Activated CD4-positive, alpha-beta T cell treated with anti-CD3 and anti-CD28 coated beads for 1 hour (primary cell): ENCODE measurements at regions not wholly inside any gene's neighbourhood (a gene's known extent, or its start where the extent isn't known, plus 50 kb on each side); places are given as distances from the start of the nearest gene placed in this dataset.
"Not testable (repeated sequence)": the region's sequence is repeated elsewhere in the genome, so short reads cannot be mapped to it uniquely, and the experiment has no call there.

Source experiments
- DNase-seq: peaks from one replicate; pipeline ENCODE4 v3.0.0-alpha.2; 2020

DNA sequence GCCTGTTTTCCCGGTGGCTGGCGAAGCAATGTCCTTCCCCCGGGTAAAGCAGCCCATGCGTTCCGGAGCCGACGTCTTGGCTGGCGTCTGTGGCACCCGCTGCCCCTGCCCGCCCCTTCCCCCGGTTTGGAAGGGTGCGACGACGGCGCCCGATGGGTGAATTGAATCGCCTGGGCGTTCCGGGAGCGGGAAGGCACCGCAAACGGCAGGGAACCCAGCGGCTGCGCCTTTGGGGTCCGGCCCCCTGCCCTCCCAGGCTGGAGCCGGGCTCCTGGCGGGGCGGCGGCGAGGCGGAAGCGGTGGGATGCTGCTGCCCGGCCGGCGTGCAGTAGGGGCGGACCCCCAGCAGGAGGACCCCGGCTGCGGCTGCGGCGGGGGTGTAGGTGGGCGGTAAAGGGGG is 123.6 kb upstream of the RHOU start:
- DNase-seq: not testable (repeated sequence)

GRCh38 chr1:228622002-228622716 is 113.1 kb upstream of the RHOU start:
- not testable (repeated sequence) for DNase-seq

- not testable (repeated sequence) for DNase-seq
Observed at GRCh38 chr1:228626481-228626880, 108.8 kb upstream of the RHOU start.

GRCh38 chr1:228632858-228633257 is 102.4 kb upstream of the RHOU start:
- not testable (repeated sequence) for DNase-seq

- DNase-seq: peak; percentile 38
Observed at GRCh38 chr1:228635304-228635703, 100.0 kb upstream of the RHOU start.

DNA sequence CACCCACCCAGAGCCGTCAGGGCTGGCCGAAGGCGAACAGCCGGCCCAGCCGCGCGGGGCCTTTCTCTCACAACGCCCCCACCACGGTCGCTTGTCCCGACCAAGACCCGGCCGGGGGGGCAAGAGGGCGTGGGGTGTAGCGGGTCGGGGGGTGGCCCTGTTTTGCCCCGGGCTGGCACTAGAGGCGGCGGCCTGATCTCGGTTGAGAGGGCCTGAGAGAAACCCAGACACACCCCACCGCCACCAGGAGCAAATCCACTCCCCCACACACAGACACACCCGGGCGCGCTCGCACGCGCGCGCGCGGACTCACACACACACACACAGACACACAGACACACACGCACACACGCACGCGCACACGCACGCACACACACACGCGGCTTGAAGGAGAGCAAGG is 97.8 kb upstream of the RHOU start:
- DNase-seq: not testable (repeated sequence)

- no peak for DNase-seq
Observed at GRCh38 chr1:228646717-228647522, 88.4 kb upstream of the RHOU start.

DNA sequence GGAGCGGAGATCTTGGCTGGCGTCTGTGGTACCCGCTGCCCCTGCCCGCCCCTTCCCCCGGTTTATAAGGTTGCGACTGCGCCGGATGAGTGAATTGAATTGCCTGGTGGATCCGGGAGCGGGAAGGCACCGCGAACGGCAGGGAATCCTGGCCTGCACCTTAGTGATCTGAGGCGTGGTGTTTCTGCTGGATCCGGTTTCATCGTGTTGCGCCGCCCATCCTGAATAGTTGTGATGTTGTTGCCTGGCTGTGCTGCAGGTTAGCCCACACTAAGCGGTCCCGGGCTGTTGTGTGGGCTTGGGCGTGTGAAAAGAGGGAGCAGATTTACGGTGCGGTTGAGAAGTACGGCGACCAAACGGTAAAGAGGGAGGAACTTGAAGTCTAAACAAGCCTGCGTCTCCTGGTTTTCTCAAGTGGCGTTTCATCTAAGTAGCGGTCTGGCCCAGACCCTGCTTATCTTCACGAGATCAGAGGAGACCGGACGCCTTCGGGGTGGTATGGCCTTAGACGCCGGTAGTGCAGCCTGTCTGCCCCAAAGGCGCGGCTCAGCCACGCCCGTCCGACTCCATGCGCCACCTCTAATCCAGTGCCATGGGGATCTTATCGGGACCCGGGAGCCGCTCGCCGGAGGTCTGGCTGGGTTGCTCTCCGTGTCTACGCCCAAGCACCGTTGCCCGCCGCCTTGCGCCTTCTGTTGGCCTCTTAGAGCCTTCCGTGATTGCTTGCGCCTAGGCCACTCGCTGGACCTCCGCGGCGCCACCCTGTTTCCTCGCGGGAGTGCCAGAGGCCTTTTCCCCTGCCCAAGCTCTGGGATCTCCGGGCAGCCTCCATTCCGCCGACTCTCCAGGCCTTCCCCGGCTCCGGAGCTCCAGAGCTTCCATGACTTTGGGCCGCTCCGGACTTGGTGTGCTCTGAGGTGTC is 87.5 kb upstream of the RHOU start:
- DNase-seq: no peak

GRCh38 chr1:228648647-228649383 is 86.5 kb upstream of the RHOU start:
- no peak for DNase-seq

DNA sequence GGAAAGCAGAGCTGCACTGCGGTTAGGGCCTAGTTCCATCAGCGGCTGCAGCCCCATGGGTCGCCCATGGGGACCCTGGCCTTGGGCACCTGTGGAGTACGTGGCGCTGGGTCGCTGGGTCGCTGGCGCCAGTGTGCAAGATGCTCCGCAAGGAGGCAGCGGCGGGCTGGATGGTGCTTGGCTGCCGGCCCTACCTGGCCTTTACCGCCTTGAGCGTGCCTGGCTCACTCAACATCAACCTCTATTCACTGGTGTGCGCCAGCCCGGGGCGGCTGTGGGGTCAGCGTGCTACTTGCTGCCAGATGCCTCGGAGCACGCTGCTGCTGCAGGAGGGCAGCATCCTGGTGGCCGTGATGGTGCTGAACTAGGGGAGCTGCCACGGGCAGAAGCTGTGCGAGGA is 85.1 kb upstream of the RHOU start:
- DNase-seq: no peak

GRCh38 chr1:228650946-228651345 is 84.3 kb upstream of the RHOU start:
- no peak for DNase-seq

- DNase-seq: no peak
Observed at GRCh38 chr1:228652116-228652515, 83.2 kb upstream of the RHOU start.

GRCh38 chr1:228653057-228653456 is 82.2 kb upstream of the RHOU start:
- not testable (repeated sequence) for DNase-seq

DNA sequence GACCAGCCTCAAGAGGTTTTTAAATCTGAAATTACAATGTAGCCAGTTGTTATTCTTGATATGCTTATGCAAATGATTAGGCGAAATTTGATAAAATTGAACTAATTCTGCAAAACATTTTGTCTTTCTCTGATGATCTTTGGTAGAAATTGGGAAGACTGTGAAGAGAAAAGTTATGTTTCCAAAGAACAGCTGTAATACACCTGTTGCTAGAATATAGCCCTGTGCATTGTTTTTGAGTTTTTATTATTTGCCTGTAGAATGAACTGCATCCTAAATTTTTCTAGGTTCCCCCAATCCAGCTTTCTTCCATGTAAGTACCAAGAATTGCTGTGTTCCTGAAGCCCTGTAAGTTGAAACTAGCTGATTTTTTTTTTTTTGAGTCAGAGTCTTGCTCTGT is 81.5 kb upstream of the RHOU start:
- no peak for DNase-seq

DNA sequence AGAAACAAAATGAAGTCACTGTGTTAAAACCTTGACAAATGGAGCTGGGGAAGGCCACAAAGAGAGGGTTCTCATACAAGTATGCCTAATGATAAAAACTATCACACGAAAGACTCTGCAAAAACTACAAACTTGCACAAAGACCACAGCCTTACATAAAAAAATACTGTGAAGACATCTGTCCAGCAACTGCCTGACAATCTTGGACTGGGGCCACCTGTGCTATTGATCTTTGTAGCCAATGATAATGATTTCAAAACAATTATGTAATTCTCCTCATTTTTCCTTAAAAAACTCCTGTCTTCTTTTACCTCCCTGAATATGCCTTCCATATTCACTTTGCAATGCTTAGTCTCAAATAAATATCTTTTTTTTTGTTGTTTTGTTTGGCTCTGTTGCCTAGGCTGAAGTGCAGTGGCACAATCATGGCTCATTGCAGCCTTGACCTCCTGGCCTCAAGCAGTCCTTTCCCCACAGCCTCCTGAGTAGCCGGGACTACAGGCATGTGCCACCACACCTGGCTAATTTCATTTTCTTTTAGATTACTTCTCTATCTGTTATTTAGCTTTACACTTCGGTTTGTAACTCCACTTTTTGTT is 79.4 kb upstream of the RHOU start:
- no peak for DNase-seq

DNA sequence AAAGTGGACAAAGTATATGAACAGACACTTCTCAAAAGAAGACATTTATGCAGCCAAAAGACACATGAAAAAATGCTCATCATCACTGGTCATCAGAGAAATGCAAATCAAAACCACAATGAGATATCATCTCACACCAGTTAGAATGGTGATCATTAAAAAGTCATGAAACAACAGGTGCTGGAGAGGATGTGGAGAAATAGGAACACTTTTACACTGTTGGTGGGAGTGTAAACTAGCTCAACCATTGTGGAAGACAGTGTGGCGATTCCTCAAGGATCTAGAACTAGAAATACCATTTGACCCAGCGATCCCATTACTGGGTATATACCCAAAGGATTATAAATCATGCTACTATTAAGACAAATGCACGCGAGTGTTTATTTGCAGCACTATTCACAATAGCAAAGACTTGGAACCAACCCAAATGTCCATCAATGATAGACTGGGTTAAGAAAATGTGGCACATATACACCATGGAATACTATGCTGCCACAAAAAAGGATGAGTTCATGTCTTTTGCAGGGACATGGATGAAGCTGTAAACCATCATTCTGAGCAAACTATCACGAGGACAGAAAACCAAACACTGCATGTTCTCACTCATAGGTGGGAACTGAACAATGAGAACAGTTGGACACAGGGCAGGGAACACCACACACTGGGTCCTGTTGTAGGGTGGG is 73.1 kb upstream of the RHOU start:
- not testable (repeated sequence) for DNase-seq

- peak; percentile 63 for DNase-seq
Observed at GRCh38 chr1:228664399-228664914, 70.8 kb upstream of the RHOU start.

- DNase-seq: no peak
Observed at GRCh38 chr1:228666686-228667623, 68.3 kb upstream of the RHOU start.

DNA sequence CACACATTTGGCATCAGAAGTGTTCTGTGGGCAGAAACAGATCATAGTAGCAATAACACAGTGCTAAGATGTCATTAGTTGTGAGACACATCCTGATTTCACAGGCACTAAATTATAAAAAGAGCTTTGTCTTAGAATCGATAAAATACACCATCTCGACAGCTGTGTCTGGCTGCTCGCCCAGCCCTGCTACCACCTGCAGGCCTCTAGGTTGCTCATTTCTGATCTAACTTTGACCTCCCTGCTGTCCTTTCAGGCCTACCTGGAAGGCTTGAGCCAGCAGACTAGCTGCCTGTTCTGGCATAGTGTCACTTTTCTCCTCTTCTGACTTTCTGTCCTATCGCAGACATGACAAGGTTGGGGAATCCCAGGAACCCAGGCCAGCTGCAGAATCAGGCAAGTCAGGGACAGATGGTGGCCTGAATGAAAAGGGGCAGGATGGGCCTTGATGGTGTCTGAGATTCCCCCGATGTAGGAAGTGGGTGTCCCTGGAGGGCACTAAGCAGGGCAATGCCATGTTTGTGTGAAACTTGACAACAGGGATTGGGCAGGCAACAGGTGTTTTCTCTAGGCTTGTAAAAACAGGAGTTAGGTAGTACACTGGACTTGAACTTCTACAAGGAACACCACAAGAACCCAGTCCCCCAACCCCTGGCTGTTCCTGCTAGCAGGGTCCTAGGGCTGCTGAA is 66.6 kb upstream of the RHOU start:
- DNase-seq: no peak

DNA sequence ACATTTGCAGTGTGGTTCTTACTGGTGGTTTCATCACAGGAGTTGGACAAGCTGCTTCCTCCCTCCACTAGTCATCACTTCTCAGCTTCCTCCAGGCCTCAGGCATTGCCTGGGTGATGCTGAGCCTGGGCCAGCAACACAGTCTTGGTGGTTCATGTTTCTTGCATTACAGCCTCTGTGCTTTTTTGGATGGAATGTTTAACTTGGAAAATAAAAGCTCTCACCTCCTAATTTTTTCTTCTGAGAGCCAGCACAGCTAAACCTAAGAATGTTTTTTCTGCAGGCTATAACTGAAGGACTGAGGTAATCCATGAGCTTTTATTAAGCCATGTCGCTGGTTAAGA is 66.1 kb upstream of the RHOU start:
- DNase-seq: no peak
